Activated naive CD4-positive, alpha-beta T cell treated with anti-CD3 and anti-CD28 coated beads, Interleukin-2, amount 50 U/mL, for 72 hours (primary cell): ENCODE measurements at regions not wholly inside any gene's neighbourhood (a gene's known extent, or its start where the extent isn't known, plus 50 kb on each side); places are given as distances from the start of the nearest gene placed in this dataset.
"Not testable (repeated sequence)": the region's sequence is repeated elsewhere in the genome, so short reads cannot be mapped to it uniquely, and the experiment has no call there.

Experiments used
- ATAC-seq, 2 donors: fragments of 150-1000 bp; cut with Tn5 transposase; 2 replicates each; pipeline ENCODE4 v1.10.0; 2021; ENCODE audit warnings: mild to moderate bottlenecking in 2 of 2, moderate library complexity in 2 of 2
- DNase-seq, 2 donors: peaks; one replicate each; pipeline ENCODE4 v3.0.0; 2021 to 2022; ENCODE audit warnings: low spot score in 2 of 2
- H3K27ac Mint-ChIP-seq, 2 donors: one replicate each; pipeline ENCODE4 v1.8.0; 2022; ENCODE audit warnings: mild to moderate bottlenecking in 2 of 2, mixed read lengths in 2 of 2
- H3K36me3 Mint-ChIP-seq, 2 donors: one replicate each; pipeline ENCODE4 v1.8.0; 2022; ENCODE audit warnings: mixed read lengths in 2 of 2
- H3K9me3 Mint-ChIP-seq, 2 donors: one replicate each; pipeline ENCODE4 v1.8.0; 2022; ENCODE audit warnings: mixed read lengths in 2 of 2

DNA sequence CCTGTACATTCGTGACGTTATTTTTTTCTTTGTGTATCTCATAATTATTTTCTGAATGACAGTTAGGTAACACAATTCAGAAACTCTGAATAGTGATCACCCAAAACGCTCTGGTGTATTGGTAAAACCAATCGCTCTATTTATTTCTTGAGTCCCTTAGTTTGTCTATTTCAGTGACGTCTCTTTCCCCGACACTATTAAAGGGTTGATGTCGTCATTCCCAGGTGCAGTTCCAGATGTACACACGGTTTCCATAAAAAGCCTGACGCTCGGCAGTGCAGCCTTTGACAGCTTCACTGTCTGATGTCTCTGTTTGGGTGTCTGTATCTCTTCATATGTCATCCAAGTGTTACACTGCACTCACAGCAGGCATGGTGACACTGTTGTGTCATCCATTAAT, 701.4 kb downstream of the TMEM121 start:
- no peak for ATAC-seq
- H3K9me3 Mint-ChIP-seq = peaks cover 3 to 6% of the 10 kb centered on the region in 2 donors
- peaks cover 0 to 6% of the 10 kb centered on the region in 2 donors for H3K36me3 Mint-ChIP-seq
- peak overlapping the region in 1 of 2 donors; percentile 89 for H3K27ac Mint-ChIP-seq
- DNase-seq = no peak

GRCh38 chr14:106228541-106229158, 702.3 kb downstream of the TMEM121 start:
- H3K36me3 Mint-ChIP-seq = peaks cover 0 to 6% of the 10 kb centered on the region in 2 donors
- peaks cover 3 to 6% of the 10 kb centered on the region in 2 donors for H3K9me3 Mint-ChIP-seq
- DNase-seq (peak in 1 of 2 donors; percentile 57), ATAC-seq (peak; percentile 85 to 89)
- H3K27ac Mint-ChIP-seq = peak overlapping the region; percentile 31 to 89

DNA sequence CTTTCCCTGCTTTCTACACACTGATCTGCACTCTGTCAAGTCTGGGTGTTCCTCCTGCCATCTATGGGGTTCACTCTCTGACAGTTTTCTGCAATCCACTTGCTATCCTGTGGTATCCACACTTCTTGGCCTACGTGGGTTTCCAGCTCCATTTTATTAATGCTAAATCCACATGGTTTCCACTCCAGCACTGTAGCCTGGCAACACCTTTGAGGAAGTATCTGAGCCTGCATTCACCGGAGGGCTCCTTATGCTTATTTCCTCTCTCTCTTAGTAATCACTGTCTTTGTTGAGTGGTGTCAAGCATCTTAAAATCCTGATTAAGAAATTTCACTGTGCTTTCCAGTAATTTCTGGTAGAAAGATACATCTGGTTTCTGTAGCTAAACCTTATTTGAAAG, 703.7 kb downstream of the TMEM121 start:
- ATAC-seq = no peak
- Mint-ChIP-seq H3K9me3 (peaks cover 3 to 6% of the 10 kb centered on the region in 2 donors), H3K36me3 (peaks cover 0 to 6% of the 10 kb centered on the region in 2 donors), H3K27ac (peak overlapping the region in 1 of 2 donors; percentile 31)
- DNase-seq = no peak

GRCh38 chr14:106233191-106233590, 706.8 kb downstream of the TMEM121 start:
- peak; percentile 11 to 19 for ATAC-seq
- H3K9me3 Mint-ChIP-seq, DNase-seq, H3K27ac Mint-ChIP-seq, H3K36me3 Mint-ChIP-seq: not testable (repeated sequence)

DNA sequence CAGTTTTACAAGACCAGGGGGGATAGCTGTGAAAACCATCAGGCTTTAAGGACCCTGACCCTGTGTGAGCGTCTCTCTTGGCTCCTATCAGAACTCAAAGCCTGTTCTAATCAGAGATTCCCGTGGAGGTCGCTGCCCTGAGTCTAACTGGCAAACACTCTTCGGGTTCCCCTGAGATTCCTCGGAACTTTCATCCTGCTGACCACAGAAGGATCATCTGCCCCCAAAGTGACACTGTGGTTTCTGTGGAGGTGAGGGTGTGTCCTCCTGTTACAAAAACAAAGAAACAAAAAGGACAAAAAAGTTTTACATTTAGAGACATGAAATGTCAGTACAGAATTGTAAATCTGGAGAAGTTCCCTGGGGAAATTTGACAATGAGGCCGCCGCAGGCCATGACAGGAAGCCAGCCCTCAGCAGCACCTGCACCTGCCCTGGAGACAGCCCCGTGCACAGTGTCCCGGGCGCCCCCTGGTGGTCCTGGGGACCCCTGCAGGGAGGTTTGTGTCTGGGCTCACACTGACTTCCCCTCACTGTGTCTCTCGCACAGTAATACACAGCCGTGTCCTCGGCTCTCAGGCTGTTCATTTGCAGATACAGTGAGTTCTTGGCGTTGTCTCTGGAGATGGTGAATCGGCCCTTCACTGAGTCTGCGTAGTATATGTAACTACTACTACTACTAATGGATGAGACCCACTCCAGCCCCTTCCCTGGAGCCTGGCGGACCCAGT, 708.3 kb downstream of the TMEM121 start:
- not testable (repeated sequence) for DNase-seq, H3K36me3 Mint-ChIP-seq, H3K9me3 Mint-ChIP-seq
- peak; percentile 73 to 75 for ATAC-seq
- peak overlapping the region in 1 of 2 donors; percentile 72 for H3K27ac Mint-ChIP-seq

DNA sequence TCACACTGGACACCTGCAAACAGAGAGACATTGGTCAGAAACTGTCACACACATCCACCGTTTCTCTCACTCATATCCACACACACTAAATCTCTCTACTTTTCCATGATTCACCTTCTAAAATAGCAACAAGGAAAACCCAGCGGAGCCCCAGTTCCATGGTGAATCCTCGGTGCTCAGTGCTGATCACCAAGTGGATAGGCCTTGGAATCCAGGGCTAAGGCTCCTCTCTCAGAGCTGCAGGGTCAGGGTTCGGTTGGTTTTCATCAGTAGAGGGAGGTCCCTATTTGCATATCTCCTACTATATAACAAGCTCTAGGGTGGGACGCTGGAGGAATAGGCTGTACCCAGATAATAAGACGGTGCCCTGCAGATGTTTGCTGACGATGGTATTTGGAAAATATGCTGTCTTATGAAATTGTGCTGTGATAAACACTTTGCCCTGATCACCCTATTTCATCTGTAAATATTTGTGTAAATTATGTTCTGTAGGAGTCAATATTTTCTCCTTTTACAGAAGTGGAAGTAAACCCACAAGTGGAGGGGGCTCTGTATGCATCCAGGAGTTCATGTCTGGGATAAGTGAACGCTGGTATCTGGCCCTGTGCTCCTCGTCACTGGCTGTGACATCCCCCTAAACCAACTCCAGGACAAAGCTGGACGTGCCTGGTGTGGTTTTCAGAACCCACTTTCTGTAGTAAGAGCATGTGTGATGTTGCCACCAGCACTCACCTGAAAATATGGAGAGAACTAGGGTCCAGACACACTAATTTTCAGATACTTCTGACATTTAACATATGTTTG, 709.2 kb downstream of the TMEM121 start:
- Mint-ChIP-seq H3K9me3 (peaks cover 0 to 6% of the 10 kb centered on the region in 2 donors), H3K36me3 (peaks cover 0 to 6% of the 10 kb centered on the region in 2 donors), H3K27ac (peak overlapping the region in 1 of 2 donors; percentile 63)
- ATAC-seq = no peak
- DNase-seq = no peak

- Mint-ChIP-seq H3K9me3 (no peaks in the 10 kb centered on the region), H3K36me3 (no peaks in the 10 kb centered on the region), H3K27ac (no peak overlapping the region)
- ATAC-seq = no peak
- DNase-seq = no peak
These were observed 722.2 kb downstream of the TMEM121 start for GRCh38 chr14:106248321-106249192.

DNA sequence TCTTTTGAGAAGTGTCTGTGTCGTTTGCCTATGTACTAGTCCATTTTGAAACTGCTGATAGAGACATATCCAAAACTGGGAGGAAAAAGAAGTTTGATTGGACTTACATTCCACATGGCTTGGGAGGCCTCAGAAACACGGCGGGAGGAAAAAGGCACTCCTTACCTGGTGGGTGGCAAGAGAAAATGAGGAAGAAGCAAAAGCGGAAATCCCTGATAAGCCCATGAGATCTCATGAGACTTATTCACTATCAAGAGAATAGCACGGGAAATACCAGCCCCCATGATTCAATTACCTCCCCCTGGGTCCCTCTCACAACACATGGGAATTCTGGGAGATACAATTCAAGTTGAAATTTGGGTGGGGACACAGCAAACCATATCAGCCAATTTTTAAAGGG, 727.6 kb downstream of the TMEM121 start:
- not testable (repeated sequence) for H3K27ac Mint-ChIP-seq, ATAC-seq, DNase-seq, H3K36me3 Mint-ChIP-seq, H3K9me3 Mint-ChIP-seq

DNA sequence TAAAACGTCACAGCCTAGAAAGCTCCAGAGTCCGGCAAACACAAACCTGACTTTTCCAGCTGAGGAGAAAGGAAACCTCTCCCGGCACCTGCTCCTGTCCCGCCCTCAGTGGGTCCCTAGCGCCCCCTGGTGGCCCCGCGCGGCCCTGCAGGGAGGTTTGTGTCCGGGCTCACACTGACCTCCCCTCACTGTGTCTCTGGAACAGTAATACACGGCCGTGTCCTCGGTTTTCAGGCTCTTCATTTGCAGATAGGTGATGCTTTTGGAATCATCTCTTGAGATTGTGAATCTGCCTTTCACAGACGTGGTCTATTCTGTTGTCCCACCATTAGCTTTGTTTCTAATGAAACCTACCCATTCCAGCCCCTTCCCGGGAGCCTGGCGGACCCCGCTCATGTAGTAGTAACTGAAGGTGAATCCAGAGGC, 731.2 kb downstream of the TMEM121 start:
- DNase-seq = peak; percentile 80 to 97
- ATAC-seq = peak; percentile 50 to 68
- not testable (repeated sequence) for H3K9me3 Mint-ChIP-seq, H3K27ac Mint-ChIP-seq, H3K36me3 Mint-ChIP-seq

GRCh38 chr14:106268013-106268727, 741.8 kb downstream of the TMEM121 start:
- Mint-ChIP-seq H3K36me3 (no peaks in the 10 kb centered on the region), H3K9me3 (no peaks in the 10 kb centered on the region), H3K27ac (no peak overlapping the region)
- ATAC-seq = peak; percentile 58 to 75
- DNase-seq = peak; percentile 64 to 79

GRCh38 chr14:106269029-106269428, 742.6 kb downstream of the TMEM121 start:
- no peaks in the 10 kb centered on the region for H3K36me3 Mint-ChIP-seq
- ATAC-seq (no peak), DNase-seq (no peak)
- no peak overlapping the region for H3K27ac Mint-ChIP-seq
- H3K9me3 Mint-ChIP-seq = no peaks in the 10 kb centered on the region

GRCh38 chr14:106269451-106270204, 743.2 kb downstream of the TMEM121 start:
- ATAC-seq = no peak
- H3K9me3 Mint-ChIP-seq = no peaks in the 10 kb centered on the region

DNA sequence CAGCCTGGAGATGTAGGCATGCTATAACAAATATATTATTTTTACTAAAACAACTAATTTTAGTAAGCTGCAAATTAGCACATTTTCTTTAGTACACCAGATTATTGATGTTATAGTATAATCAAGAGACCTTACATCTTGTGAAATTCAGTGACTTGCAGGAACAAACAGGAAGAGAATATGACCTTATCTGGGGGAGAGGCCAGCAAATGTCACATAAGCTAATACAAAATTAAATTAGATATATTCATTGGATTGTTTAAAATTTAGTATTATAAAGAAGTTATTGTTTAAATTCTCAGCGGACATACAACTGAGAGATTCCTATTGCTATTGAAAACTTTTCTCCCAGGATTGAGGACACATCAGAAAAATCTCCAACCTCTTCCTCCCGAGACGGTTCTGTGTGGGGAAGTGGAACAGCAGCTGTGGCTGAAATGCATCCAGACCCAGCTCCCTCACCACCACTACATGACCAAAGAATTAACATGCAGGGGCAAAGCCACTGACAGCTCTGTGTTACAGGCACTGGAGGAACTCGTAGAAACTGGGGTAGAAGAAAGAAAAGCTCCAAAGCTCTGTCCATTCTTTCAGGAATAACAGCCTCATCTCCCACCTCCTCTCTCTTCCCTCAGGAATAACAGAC, 744.2 kb downstream of the TMEM121 start:
- not testable (repeated sequence) for H3K36me3 Mint-ChIP-seq, H3K9me3 Mint-ChIP-seq, H3K27ac Mint-ChIP-seq, DNase-seq, ATAC-seq

More at GRCh38 chr14:106269451-106270204, 743.2 kb downstream of the TMEM121 start:
- Mint-ChIP-seq H3K27ac (no peak overlapping the region), H3K36me3 (no peaks in the 10 kb centered on the region)
- DNase-seq = no peak

GRCh38 chr14:106276326-106277267, 750.2 kb downstream of the TMEM121 start:
- ATAC-seq (peak; percentile 79 to 91), DNase-seq (peak in 1 of 2 donors; percentile 39)
- Mint-ChIP-seq H3K27ac (peak overlapping the region in 1 of 2 donors; percentile 71), H3K9me3 (no peaks in the 10 kb centered on the region), H3K36me3 (no peaks in the 10 kb centered on the region)
